ENCODE measurements at regions not wholly inside any gene's neighbourhood (a gene's known extent, or its start where the extent isn't known, plus 50 kb on each side); places are given as distances from the start of the nearest gene placed in this dataset.

DNA sequence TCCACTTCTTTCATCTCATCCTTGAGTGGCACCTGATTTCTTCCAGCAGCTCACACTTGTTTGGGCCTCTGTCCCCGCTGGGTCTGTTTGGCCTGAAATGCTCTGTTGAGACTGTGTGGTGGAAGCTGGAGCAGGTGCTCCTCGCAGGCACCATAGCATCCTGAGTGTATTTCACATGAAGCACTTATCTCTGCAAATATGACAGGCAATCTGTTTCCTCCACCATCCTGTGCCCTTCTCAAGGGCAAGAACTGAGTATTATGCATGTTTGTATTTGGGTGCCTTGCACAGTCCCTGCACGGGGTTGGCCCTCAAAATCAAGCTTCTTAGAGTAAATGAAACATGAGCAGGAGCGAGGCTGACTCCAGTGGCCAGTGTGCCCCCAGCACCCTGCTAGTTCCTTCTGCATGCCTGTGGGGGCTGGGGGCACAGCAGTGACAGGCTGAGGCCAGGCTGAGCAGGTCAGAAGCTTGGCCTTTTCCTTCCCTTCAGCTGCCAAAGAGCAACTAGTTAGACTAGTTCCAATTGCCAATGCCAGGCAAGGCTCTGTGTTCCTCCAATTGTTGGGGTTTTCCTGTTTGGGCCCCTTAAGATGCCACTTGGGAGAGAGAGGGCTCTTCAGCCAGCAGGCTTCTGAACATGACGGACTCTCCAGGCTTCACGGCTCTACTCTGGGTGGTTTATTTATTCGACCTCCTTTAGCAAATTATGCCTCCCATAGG lies 129.6 kb upstream of the ATP1A1 start:
- H2AFZ ChIP-seq (ENCODE audit: low read length) = no peak overlapping the region
- H3K36me3 Mint-ChIP-seq (ENCODE audit: insufficient read depth in 1 of 3, low read depth in 3 of 3) = no peaks in the 10 kb centered on the region
- no peak overlapping the region for H4K8ac ChIP-seq (replicated peaks; ENCODE audit: insufficient read length, low read depth, low read length)
- no peak overlapping the region for H3K4ac ChIP-seq (ENCODE audit: low read depth, low read length)
- no peak overlapping the region for H2BK20ac ChIP-seq (ENCODE audit: low read depth, low read length, poor library complexity, severe bottlenecking)
- H4K20me1 ChIP-seq (ENCODE audit: control insufficient read depth, insufficient read depth, insufficient read length) = no peaks in the 10 kb centered on the region
- H3K27ac Mint-ChIP-seq = no peak overlapping the region
- H3K27me3 ChIP-seq (ENCODE audit: insufficient read depth, low read length) = no peaks in the 10 kb centered on the region
- H3K4me2 ChIP-seq (ENCODE audit: insufficient read depth, insufficient read length, low read length) = no peak overlapping the region
- no peaks in the 10 kb centered on the region for H3K9me3 ChIP-seq (ENCODE audit: control insufficient read depth, low read depth, low read length)
- no peak overlapping the region for H2BK12ac ChIP-seq (ENCODE audit: insufficient read length, low read depth, low read length)
- H3K9ac ChIP-seq (ENCODE audit: extremely low read depth, insufficient read length, low read length) = no peak overlapping the region
- H3T11ph ChIP-seq (ENCODE audit: low read length) = no peak overlapping the region
- H2BK5ac ChIP-seq (ENCODE audit: insufficient read length, low read length) = no peak overlapping the region
- no peaks in the 10 kb centered on the region; the same call in 1 of the 2 replicates for H3K27me3 Mint-ChIP-seq (ENCODE audit: low read depth)
- H3K9me3 Mint-ChIP-seq = no peaks in the 10 kb centered on the region
- TF ChIP-seq, protein P1, sequence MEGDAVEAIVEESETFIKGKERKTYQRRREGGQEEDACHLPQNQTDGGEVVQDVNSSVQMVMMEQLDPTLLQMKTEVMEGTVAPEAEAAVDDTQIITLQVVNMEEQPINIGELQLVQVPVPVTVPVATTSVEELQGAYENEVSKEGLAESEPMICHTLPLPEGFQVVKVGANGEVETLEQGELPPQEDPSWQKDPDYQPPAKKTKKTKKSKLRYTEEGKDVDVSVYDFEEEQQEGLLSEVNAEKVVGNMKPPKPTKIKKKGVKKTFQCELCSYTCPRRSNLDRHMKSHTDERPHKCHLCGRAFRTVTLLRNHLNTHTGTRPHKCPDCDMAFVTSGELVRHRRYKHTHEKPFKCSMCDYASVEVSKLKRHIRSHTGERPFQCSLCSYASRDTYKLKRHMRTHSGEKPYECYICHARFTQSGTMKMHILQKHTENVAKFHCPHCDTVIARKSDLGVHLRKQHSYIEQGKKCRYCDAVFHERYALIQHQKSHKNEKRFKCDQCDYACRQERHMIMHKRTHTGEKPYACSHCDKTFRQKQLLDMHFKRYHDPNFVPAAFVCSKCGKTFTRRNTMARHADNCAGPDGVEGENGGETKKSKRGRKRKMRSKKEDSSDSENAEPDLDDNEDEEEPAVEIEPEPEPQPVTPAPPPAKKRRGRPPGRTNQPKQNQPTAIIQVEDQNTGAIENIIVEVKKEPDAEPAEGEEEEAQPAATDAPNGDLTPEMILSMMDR (conservative IDR thresholded peaks at IDR 0.05) = no peak
- no peak overlapping the region for H4K5ac ChIP-seq (ENCODE audit: insufficient read length, low read depth, low read length)
- no peak overlapping the region for H3K18ac ChIP-seq (ENCODE audit: insufficient read length, low read depth, low read length)
- H3K23me2 ChIP-seq (ENCODE audit: insufficient read length, low read depth, low read length, poor library complexity, severe bottlenecking) = no peaks in the 10 kb centered on the region
- H3K4me1 ChIP-seq (ENCODE audit: insufficient read depth, low read length) = no peaks in the 10 kb centered on the region
- no peak overlapping the region for H4K91ac ChIP-seq (ENCODE audit: insufficient read length, low read depth, low read length)
- WGBS (ENCODE audit: extremely low coverage, insufficient read length, low lambda C conversion rate) = no CpG with 5 or more reads among the region's 7 CpGs
- no peak overlapping the region for H3K23ac ChIP-seq (ENCODE audit: insufficient read length, low read depth, low read length)
- no peaks in the 10 kb centered on the region for H3K4me1 Mint-ChIP-seq
- H3K79me2 ChIP-seq (ENCODE audit: insufficient read depth, low read length) = no peaks in the 10 kb centered on the region
- no peak overlapping the region for H2BK15ac ChIP-seq (ENCODE audit: low read depth, low read length)
- no peak overlapping the region for H3K4me3 Mint-ChIP-seq
- H3K14ac ChIP-seq (ENCODE audit: insufficient read depth, low read length) = no peak overlapping the region
- no peaks in the 10 kb centered on the region for H3K79me1 ChIP-seq (ENCODE audit: insufficient read depth, low read depth, low read length, poor library complexity, severe bottlenecking)
- H3K27ac ChIP-seq (ENCODE audit: insufficient read length, low read depth, low read length) = no peak overlapping the region
- DNase-seq = no peak
- H3K56ac ChIP-seq (ENCODE audit: insufficient read length, low read depth, low read length) = no peak overlapping the region
- no peak overlapping the region for H2BK120ac ChIP-seq (ENCODE audit: low read depth, low read length, poor library complexity, severe bottlenecking)
- no peak overlapping the region for H2AK5ac ChIP-seq (ENCODE audit: insufficient read length, low read length)
